ENCODE measurements at regions not wholly inside any gene's neighbourhood (a gene's known extent, or its start where the extent isn't known, plus 50 kb on each side); places are given as distances from the start of the nearest gene placed in this dataset.
"Not testable (repeated sequence)": the region's sequence is repeated elsewhere in the genome, so short reads cannot be mapped to it uniquely, and the experiment has no call there.

DNA sequence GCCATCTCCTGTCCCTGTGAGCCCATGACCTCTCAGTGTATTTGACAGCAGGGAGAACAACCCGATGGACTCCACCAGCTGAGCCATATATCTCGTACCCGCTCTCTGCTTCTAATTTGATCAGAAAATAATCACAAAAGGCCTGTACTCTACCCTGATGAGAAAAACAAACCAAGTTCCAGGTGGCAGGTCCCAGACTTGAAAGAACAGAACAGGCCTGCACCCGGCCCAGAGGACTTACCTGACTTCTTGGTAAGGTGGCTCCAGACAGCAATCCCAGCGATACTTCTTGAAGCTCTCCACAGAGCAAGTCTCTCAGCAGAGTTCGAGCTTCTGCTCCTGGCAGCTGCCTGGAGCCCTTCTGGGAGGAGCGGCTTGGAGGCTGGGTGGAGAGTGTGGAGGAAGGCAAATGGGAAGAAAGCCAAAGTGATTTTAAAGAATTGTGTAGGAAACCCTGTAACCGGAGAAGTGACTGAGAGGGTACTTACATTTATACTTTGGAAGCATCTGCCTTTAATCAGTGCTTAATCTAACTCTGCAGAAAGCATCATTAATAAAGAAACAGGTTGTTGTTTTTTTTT lies 91.6 kb downstream of the SCN11A start:
- Mint-ChIP-seq H3K4me1 (ENCODE audit: low read depth) (no peaks in the 10 kb centered on the region), H3K27ac (no peak overlapping the region), H3K9me3 (no peaks in the 10 kb centered on the region), H3K4me3 (ENCODE audit: low read depth) (no peak overlapping the region), H3K27me3 (ENCODE audit: low read depth) (no peaks in the 10 kb centered on the region), H3K36me3 (ENCODE audit: low read depth) (no peaks in the 10 kb centered on the region)
- no peak for DNase-seq (ENCODE audit: low spot score)
- intact Hi-C loops (cut with micrococcal nuclease): no loop called here

- Mint-ChIP-seq H3K27ac (no peak overlapping the region), H3K4me1 (ENCODE audit: low read depth) (no peaks in the 10 kb centered on the region), H3K4me3 (ENCODE audit: low read depth) (no peak overlapping the region), H3K36me3 (ENCODE audit: low read depth) (no peaks in the 10 kb centered on the region), H3K9me3 (no peaks in the 10 kb centered on the region), H3K27me3 (ENCODE audit: low read depth) (peaks cover 4% of the 10 kb centered on the region)
- intact Hi-C loops (cut with micrococcal nuclease): no loop called here
- no peak for DNase-seq (ENCODE audit: low spot score)
Measured at GRCh38 chr3:38958026-38958720, 93.6 kb downstream of the SCN11A start.

DNA sequence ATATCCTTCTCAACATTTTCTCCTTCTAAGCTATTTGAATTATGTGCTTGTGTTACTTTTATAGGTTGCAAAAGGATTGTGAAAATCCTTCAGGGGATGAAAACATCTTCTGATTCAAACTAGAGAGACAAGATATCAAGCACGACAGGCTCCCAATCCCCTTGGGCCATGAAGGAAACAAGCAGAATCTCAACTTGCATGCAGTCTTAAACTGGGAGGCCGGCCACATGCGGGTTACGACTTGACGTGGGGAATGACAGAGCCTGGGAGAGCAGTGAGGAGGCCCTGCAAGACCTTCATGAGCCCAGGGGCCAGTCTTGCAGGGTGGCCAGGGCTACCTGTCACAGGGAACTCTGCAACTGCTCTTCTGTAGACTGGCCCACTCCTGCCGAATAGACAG lies 94.4 kb downstream of the SCN11A start:
- Mint-ChIP-seq H3K4me1 (ENCODE audit: low read depth) (no peaks in the 10 kb centered on the region), H3K9me3 (no peaks in the 10 kb centered on the region), H3K4me3 (ENCODE audit: low read depth) (no peak overlapping the region), H3K27me3 (ENCODE audit: low read depth) (peaks cover 4% of the 10 kb centered on the region), H3K36me3 (ENCODE audit: low read depth) (no peaks in the 10 kb centered on the region), H3K27ac (no peak overlapping the region)
- intact Hi-C loops (cut with micrococcal nuclease): no loop called here
- no peak for DNase-seq (ENCODE audit: low spot score)

DNA sequence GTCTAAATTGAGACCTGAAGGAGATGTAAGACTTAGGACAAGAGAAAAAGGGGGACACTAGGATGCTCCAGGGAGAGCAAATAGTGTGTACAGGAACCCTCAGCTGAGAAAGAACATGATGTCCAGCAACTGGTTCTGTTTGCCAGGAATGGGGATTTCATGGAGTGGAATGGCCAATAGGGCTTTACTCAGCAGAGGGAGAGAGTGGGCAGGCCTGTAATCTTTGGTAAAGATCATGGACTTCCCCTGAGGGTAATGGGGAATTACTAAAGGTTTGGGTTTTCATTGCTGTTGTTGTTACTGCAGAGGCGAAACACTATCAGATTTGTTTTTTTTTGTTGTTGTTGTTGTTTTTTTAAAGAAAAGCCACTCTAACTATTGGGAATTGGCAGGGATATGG lies 99.0 kb downstream of the SCN11A start:
- Mint-ChIP-seq H3K9me3 (no peaks in the 10 kb centered on the region), H3K36me3 (ENCODE audit: low read depth) (no peaks in the 10 kb centered on the region), H3K27ac (no peak overlapping the region), H3K4me1 (ENCODE audit: low read depth) (no peaks in the 10 kb centered on the region), H3K27me3 (ENCODE audit: low read depth) (peaks cover 4% of the 10 kb centered on the region), H3K4me3 (ENCODE audit: low read depth) (no peak overlapping the region)
- intact Hi-C loops (cut with micrococcal nuclease): no loop called here
- no peak for DNase-seq (ENCODE audit: low spot score)

GRCh38 chr3:38951167-38951566 lies 100.6 kb downstream of the SCN11A start:
- H3K4me3 Mint-ChIP-seq (ENCODE audit: low read depth); intact Hi-C loops (cut with micrococcal nuclease); DNase-seq (ENCODE audit: low spot score); H3K27me3 Mint-ChIP-seq (ENCODE audit: low read depth); H3K4me1 Mint-ChIP-seq (ENCODE audit: low read depth); H3K27ac Mint-ChIP-seq; H3K36me3 Mint-ChIP-seq (ENCODE audit: low read depth); H3K9me3 Mint-ChIP-seq: not testable (repeated sequence)

- Mint-ChIP-seq H3K9me3 (no peaks in the 10 kb centered on the region), H3K4me3 (ENCODE audit: low read depth) (no peak overlapping the region)
- intact Hi-C loops (cut with micrococcal nuclease): no loop called here
Measured at GRCh38 chr3:38950581-38950980, 101.2 kb downstream of the SCN11A start.

DNA sequence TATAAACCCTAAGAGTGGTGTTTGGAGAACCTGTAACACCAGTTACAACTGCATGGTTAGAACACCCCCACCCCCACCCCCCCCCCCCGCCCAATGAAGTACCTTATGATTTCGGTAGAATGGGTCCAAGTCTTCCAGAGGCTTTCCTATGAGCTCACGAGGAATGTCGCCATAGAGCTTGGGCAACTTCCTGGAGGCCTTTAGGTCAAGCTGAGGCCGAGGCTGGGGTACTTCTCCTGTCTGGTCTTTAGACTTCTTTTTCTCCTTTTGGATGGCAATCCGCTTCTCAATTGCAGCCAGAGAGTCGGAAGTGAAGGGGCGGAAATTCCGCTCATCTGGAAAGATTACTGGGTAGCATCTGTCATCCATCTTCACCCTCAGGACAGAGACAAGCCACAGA lies 101.8 kb downstream of the SCN11A start:
- no peaks in the 10 kb centered on the region for H3K36me3 Mint-ChIP-seq (ENCODE audit: low read depth)
- H3K4me3 Mint-ChIP-seq (ENCODE audit: low read depth): no peak overlapping the region
- peaks cover 4% of the 10 kb centered on the region for H3K27me3 Mint-ChIP-seq (ENCODE audit: low read depth)
- intact Hi-C loops (cut with micrococcal nuclease): no loop called here
- no peak overlapping the region for H3K27ac Mint-ChIP-seq
- no peak for DNase-seq (ENCODE audit: low spot score)
- no peaks in the 10 kb centered on the region for H3K9me3 Mint-ChIP-seq
- no peaks in the 10 kb centered on the region for H3K4me1 Mint-ChIP-seq (ENCODE audit: low read depth)

More at GRCh38 chr3:38950581-38950980, 101.2 kb downstream of the SCN11A start:
- Mint-ChIP-seq H3K36me3 (ENCODE audit: low read depth) (no peaks in the 10 kb centered on the region), H3K27ac (no peak overlapping the region), H3K4me1 (ENCODE audit: low read depth) (no peaks in the 10 kb centered on the region), H3K27me3 (ENCODE audit: low read depth) (peaks cover 4% of the 10 kb centered on the region)
- no peak for DNase-seq (ENCODE audit: low spot score)

GRCh38 chr3:38940394-38940793 lies 111.3 kb downstream of the SCN11A start:
- H3K27me3 Mint-ChIP-seq (ENCODE audit: low read depth): peaks cover 7% of the 10 kb centered on the region
- no peaks in the 10 kb centered on the region for H3K9me3 Mint-ChIP-seq
- intact Hi-C loops (cut with micrococcal nuclease): no loop called here
- DNase-seq (ENCODE audit: low spot score): no peak
- H3K4me3 Mint-ChIP-seq (ENCODE audit: low read depth): no peak overlapping the region
- H3K4me1 Mint-ChIP-seq (ENCODE audit: low read depth): no peaks in the 10 kb centered on the region
- H3K36me3 Mint-ChIP-seq (ENCODE audit: low read depth): no peaks in the 10 kb centered on the region
- H3K27ac Mint-ChIP-seq: no peak overlapping the region

GRCh38 chr3:38925351-38925750 lies 109.3 kb upstream of the SCN10A start:
- Mint-ChIP-seq H3K9me3 (no peaks in the 10 kb centered on the region), H3K36me3 (ENCODE audit: low read depth) (no peaks in the 10 kb centered on the region), H3K4me3 (ENCODE audit: low read depth) (no peak overlapping the region), H3K27me3 (ENCODE audit: low read depth) (peaks cover 2% of the 10 kb centered on the region), H3K4me1 (ENCODE audit: low read depth) (no peaks in the 10 kb centered on the region), H3K27ac (no peak overlapping the region)
- DNase-seq (ENCODE audit: low spot score): no peak
- intact Hi-C loops (cut with micrococcal nuclease): no loop called here

DNA sequence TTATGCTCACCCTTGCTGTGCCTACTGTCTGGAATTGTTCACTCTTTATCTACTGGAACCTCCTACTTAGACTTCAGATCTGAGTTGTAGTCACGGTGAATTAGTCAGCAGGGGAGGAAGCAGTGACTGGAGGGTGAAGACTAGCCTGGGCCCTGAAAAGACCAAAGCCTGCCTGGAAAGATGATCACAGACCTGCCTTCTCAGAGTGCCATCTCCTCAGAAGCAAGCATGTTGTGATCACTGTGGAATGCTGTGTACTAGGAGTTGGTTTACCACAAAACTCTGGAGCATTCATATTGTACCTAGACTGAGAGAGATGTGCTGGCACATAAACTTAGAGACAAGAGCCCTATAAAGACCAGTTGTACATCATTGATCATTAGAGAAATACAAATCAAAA lies 100.7 kb upstream of the SCN10A start:
- no peaks in the 10 kb centered on the region for H3K4me1 Mint-ChIP-seq (ENCODE audit: low read depth)
- no peak overlapping the region for H3K27ac Mint-ChIP-seq
- no peaks in the 10 kb centered on the region for H3K27me3 Mint-ChIP-seq (ENCODE audit: low read depth)
- H3K4me3 Mint-ChIP-seq (ENCODE audit: low read depth): no peak overlapping the region
- DNase-seq (ENCODE audit: low spot score): no peak
- no peaks in the 10 kb centered on the region for H3K36me3 Mint-ChIP-seq (ENCODE audit: low read depth)
- intact Hi-C loops (cut with micrococcal nuclease): no loop called here
- no peaks in the 10 kb centered on the region for H3K9me3 Mint-ChIP-seq

DNA sequence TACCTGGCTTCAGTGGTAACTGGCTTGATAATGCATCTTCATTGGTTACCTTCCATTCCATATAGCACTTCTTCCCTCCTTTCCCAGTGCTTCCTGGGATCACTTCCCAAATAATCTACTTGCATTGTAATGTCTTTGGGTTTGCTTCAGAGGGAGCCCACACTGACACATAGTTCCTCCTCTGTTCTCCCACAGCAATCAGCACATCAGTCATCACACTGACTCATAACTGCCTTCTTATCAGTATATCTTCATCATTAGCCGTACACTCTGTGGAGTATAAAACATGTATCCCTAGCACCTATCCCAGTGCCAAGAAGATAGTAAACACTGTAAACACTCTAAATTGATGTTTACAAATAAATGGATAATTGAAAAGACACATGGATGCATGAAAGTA lies 91.4 kb upstream of the SCN10A start:
- no peak overlapping the region for H3K27ac Mint-ChIP-seq
- intact Hi-C loops (cut with micrococcal nuclease): no loop called here

DNA sequence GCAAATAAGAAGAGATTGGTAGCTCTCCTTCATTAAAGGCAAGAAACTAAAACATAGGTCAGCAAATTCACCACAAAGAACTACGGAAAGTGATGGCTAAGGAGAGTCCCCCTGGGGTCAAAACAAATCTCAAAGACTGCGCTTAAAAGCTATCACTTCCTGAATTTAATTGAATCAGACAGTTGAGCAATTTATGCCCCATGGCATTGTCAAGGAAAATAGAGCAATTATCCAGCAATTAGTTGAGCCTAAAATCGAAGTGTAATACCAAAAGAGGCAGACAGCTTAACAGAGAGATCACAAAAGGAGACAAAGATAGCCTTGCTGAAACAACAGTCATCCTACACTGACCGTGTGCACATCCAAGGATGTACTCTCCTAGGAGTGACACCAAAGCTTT lies 74.4 kb upstream of the SCN10A start:
- Mint-ChIP-seq H3K36me3 (ENCODE audit: low read depth) (no peaks in the 10 kb centered on the region), H3K9me3 (peaks cover 10% of the 10 kb centered on the region), H3K27ac (no peak overlapping the region), H3K27me3 (ENCODE audit: low read depth) (no peaks in the 10 kb centered on the region), H3K4me3 (ENCODE audit: low read depth) (no peak overlapping the region), H3K4me1 (ENCODE audit: low read depth) (no peaks in the 10 kb centered on the region)
- intact Hi-C loops (cut with micrococcal nuclease): no loop called here
- no peak for DNase-seq (ENCODE audit: low spot score)

More for the DNA sequence above, 91.4 kb upstream of the SCN10A start:
- Mint-ChIP-seq H3K9me3 (no peaks in the 10 kb centered on the region), H3K36me3 (ENCODE audit: low read depth) (no peaks in the 10 kb centered on the region), H3K4me3 (ENCODE audit: low read depth) (no peak overlapping the region), H3K4me1 (ENCODE audit: low read depth) (no peaks in the 10 kb centered on the region), H3K27me3 (ENCODE audit: low read depth) (peaks cover 2% of the 10 kb centered on the region)
- DNase-seq (ENCODE audit: low spot score): no peak

GRCh38 chr3:38878646-38879045 lies 62.6 kb upstream of the SCN10A start:
- Mint-ChIP-seq H3K36me3 (ENCODE audit: low read depth) (no peaks in the 10 kb centered on the region), H3K27me3 (ENCODE audit: low read depth) (no peaks in the 10 kb centered on the region), H3K27ac (no peak overlapping the region), H3K4me3 (ENCODE audit: low read depth) (no peak overlapping the region), H3K9me3 (no peaks in the 10 kb centered on the region), H3K4me1 (ENCODE audit: low read depth) (no peaks in the 10 kb centered on the region)
- DNase-seq (ENCODE audit: low spot score): no peak
- intact Hi-C loops (cut with micrococcal nuclease): no loop called here
